Neural progenitor cell (in vitro differentiated cells): ENCODE measurements at regions not wholly inside any gene's neighbourhood (a gene's known extent, or its start where the extent isn't known, plus 50 kb on each side); places are given as distances from the start of the nearest gene placed in this dataset.

Experiments used
- CTCF ChIP-seq: fragments of 200-600 bp; sonication (generic); IDR thresholded peaks from 2 replicates; pipeline ENCODE4 v1.5.1; 2017; ENCODE audit warnings: antibody characterized with exemption, mild to moderate bottlenecking
- EZH2 ChIP-seq: fragments of 200-600 bp; sonication (generic); IDR thresholded peaks from 2 replicates; pipeline ENCODE4 v1.6.1; 2017; ENCODE audit warnings: antibody characterized with exemption, mild to moderate bottlenecking, moderate library complexity

- TF ChIP-seq CTCF (no peak), EZH2 (no peak)
These were observed 139.9 kb upstream of the ZNF438 start for GRCh38 chr10:31171402-31172083.
